HEK293T (cell line): ENCODE measurements at regions not wholly inside any gene's neighbourhood (a gene's known extent, or its start where the extent isn't known, plus 50 kb on each side); places are given as distances from the start of the nearest gene placed in this dataset.

ENCODE experiments used
- CTCF ChIA-PET: fragments of 350-600 bp; formaldehyde crosslinking; extraction: SDS; loops from one replicate; lab custom pipeline; 2021; ENCODE audit warnings: antibody characterized with exemption, inconsistent platforms; lab: Yijun Ruan, JAX
- POLR2A ChIA-PET: fragments of 350-600 bp; formaldehyde crosslinking; extraction: SDS; loops from one replicate; lab custom pipeline; 2020; ENCODE audit warnings: antibody characterized with exemption, inconsistent platforms; lab: Yijun Ruan, JAX
- DNase-seq: peaks from one replicate; pipeline ENCODE4 v3.0.0; 2012; ENCODE audit warnings: mixed read lengths; ENCODE audit errors: extremely low spot score
- ARNT ChIP-seq: fragments of 450-650 bp; IDR thresholded peaks from 2 replicates; pipeline ENCODE4 v1.6.1; 2017; ENCODE audit warnings: mild to moderate bottlenecking
- BHLHE40 ChIP-seq: fragments of 450-650 bp; IDR thresholded peaks from 2 replicates; pipeline ENCODE4 v1.6.1; 2016; ENCODE audit warnings: mild to moderate bottlenecking, moderate library complexity, borderline replicate concordance
- CTBP1 ChIP-seq: fragments of 450-650 bp; IDR thresholded peaks from 2 replicates; pipeline ENCODE4 v1.6.1; 2016; ENCODE audit warnings: borderline replicate concordance
- ELF4 ChIP-seq: fragments of 450-650 bp; IDR thresholded peaks from 2 replicates; pipeline ENCODE4 v1.6.1; 2017; ENCODE audit warnings: antibody characterized with exemption
- FOXA1 ChIP-seq: fragments of 450-650 bp; IDR thresholded peaks from 2 replicates; pipeline ENCODE4 v1.6.1; 2016; ENCODE audit warnings: mild to moderate bottlenecking
- FOXK2 ChIP-seq: fragments of 450-650 bp; IDR thresholded peaks from 2 replicates; pipeline ENCODE4 v1.6.1; 2016; ENCODE audit warnings: mild to moderate bottlenecking
- FOXM1 ChIP-seq: fragments of 450-650 bp; IDR thresholded peaks from 2 replicates; pipeline ENCODE4 v1.6.1; 2017; ENCODE audit warnings: mild to moderate bottlenecking, borderline replicate concordance
- HDGF ChIP-seq: fragments of 450-650 bp; IDR thresholded peaks from 2 replicates; pipeline ENCODE4 v1.6.1; 2017; ENCODE audit warnings: antibody characterized with exemption, borderline replicate concordance
- L3MBTL2 ChIP-seq: fragments of 450-650 bp; conservative IDR thresholded peaks from 2 replicates; pipeline ENCODE4 v1.6.1; 2016; ENCODE audit warnings: mild to moderate bottlenecking
- LEF1 ChIP-seq: fragments of 450-650 bp; IDR thresholded peaks from 2 replicates; pipeline ENCODE4 v1.6.1; 2017; ENCODE audit warnings: mild to moderate bottlenecking, borderline replicate concordance
- NFRKB ChIP-seq: fragments of 450-650 bp; IDR thresholded peaks from 2 replicates; pipeline ENCODE4 v1.6.1; 2016; ENCODE audit warnings: mild to moderate bottlenecking, moderate library complexity
- SP1 ChIP-seq: fragments of 450-650 bp; IDR thresholded peaks from 2 replicates; pipeline ENCODE4 v1.6.1; 2017
- SUZ12 ChIP-seq: fragments of 450-650 bp; IDR thresholded peaks from 2 replicates; pipeline ENCODE4 v1.6.1; 2016; ENCODE audit warnings: mild to moderate bottlenecking
- TARDBP ChIP-seq: fragments of 450-650 bp; IDR thresholded peaks from 2 replicates; pipeline ENCODE4 v1.6.1; 2016
- ZNF384 ChIP-seq: fragments of 450-650 bp; IDR thresholded peaks from 2 replicates; pipeline ENCODE4 v1.6.1; 2016
- TF ChIP-seq, protein P1 (sequence below): fragments of 450-650 bp; IDR thresholded peaks from 2 replicates; pipeline ENCODE4 v1.6.1; 2016

DNA sequence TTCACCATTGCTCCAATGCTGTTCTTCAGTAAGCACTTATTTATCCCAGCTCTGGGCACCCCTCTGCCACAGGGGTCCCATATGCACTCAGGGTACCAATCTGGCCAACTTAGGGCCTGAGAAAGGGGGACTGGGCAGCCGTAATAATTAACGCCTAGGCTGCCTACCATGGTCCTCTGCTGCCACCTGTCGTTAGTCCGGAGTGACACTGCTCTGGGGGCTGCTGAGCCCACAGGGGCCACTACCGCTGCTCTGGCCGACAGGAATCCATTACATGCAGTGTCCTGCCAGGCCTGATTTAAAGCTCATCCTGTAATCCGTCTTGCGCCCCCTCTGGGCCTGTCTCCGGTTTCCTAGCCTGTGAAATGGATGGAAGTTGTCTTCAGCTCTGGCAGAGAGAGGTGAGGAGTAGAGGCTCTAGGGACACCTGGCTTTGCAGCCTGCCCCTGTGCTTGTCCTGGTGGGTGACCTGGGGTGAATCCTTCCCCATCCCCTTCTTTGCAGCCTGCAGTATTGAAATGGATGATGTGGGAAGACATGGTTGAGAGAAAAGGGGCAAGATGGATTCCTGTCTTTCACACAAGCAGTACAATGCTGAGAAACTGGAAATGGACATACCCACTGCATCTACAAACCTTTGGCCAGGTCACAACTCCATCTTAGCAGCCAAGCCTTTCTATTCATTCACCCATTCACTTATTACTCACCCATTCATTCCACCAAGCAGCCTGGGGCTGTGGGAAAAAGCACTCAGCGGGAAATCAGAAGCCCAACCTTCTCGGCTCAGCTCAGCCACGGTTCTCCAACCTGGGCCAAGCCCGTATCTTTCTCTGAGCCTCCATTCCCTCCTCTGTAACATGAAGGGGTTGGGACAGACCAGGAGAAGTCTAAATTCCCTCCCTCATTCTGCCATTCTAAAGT lies 116.3 kb upstream of the NALF2 start:
- TF ChIP-seq, protein P1, sequence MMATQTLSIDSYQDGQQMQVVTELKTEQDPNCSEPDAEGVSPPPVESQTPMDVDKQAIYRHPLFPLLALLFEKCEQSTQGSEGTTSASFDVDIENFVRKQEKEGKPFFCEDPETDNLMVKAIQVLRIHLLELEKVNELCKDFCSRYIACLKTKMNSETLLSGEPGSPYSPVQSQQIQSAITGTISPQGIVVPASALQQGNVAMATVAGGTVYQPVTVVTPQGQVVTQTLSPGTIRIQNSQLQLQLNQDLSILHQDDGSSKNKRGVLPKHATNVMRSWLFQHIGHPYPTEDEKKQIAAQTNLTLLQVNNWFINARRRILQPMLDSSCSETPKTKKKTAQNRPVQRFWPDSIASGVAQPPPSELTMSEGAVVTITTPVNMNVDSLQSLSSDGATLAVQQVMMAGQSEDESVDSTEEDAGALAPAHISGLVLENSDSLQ, result peak; percentile 53
- TF ChIP-seq SUZ12 (no peak), BHLHE40 (no peak)
- peak; percentile 86 for DNase-seq
- ChIA-PET POLR2A (interaction anchor here (0.7 to 1.5 kb wide), 3 partner anchors 99 to 560 kb away, joined by 3 to 8 read pairs (median 5); no protein-coding TSS in a partner anchor), CTCF (interaction anchor here (0.6 to 1.8 kb wide), 27 partner anchors 10 to 655 kb away, joined by 3 to 16 read pairs (median 4); partner anchors contain the start of gene EFNB1)

DNA sequence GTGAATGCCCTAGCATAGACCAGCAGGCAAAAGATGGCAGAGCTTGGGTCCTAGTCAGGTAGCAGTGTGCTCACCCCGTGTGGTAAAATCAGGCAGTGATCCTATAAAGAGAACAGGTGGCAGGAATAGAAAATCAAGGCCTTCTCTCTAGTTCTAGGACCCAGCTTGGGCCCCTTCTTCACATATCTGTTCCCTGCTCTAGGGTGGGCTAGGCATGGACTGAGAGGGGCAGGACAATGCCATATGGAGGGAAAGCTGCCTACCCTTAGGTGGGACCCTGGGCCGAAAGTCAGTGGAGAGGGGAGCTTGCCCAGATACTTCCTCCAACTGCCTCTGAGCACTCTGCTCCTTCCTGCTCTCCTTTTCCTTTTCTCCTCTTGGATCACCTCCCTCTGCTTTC lies 117.4 kb upstream of the NALF2 start:
- TF ChIP-seq FOXA1, result no peak
- TF ChIP-seq HDGF, result no peak
- no peak for TF ChIP-seq NFRKB
- TF ChIP-seq SUZ12, result no peak
- TF ChIP-seq ZNF384, result no peak
- TF ChIP-seq ELF4, result no peak
- TF ChIP-seq BHLHE40, result no peak
- no peak for TF ChIP-seq CTBP1
- no peak for TF ChIP-seq FOXM1
- ChIA-PET POLR2A (interaction anchor here (1.4 to 1.5 kb wide), 2 partner anchors 100 to 559 kb away, joined by 5 to 8 read pairs; no protein-coding TSS in a partner anchor), CTCF (interaction anchor here (0.5 to 1.8 kb wide), 17 partner anchors 9 to 559 kb away, joined by 3 to 16 read pairs (median 6); partner anchors contain the start of gene EFNB1)
- DNase-seq, result no peak

DNA sequence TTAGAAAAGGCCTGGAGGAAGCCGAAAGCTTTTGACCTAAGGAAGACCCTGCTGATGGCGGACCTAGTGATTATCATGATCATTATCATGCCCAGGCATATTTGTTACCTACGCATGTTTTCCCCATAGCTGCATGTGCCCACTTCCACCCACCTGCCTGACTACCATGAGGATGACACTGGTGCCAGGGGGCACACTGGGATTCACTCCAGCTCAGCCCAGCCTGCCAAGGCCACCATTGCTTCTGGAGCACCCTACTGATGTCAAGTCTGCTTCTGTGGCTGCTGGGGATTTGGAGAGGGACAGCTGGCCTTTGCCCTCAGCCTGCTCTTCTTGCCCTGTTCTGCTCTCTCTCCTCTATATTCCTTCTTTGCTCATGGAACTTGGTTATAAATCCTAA lies 124.7 kb upstream of the NALF2 start:
- POLR2A ChIA-PET, result no interaction called here
- TF ChIP-seq SUZ12 (no peak), NFRKB (no peak), BHLHE40 (no peak)
- DNase-seq, result no peak
- CTCF ChIA-PET, result interaction anchor here (0.5 kb wide), 1 partner anchor 36 kb away, joined by 4 read pairs; no protein-coding TSS in a partner anchor

GRCh38 chrX:69374569-69374968 lies 129.6 kb upstream of the NALF2 start:
- no peak for DNase-seq
- CTCF ChIA-PET, result no interaction called here
- TF ChIP-seq ELF4 (no peak), FOXM1 (no peak), ARNT (no peak), ZNF384 (no peak), FOXK2 (no peak), SP1 (no peak), TARDBP (no peak)
- TF ChIP-seq, protein P1, result no peak
- POLR2A ChIA-PET, result no interaction called here

- CTCF ChIA-PET, result interaction anchor here (1.1 to 2.2 kb wide), 2 partner anchors 11 to 15 kb away, joined by 3 to 9 read pairs; no protein-coding TSS in a partner anchor
- TF ChIP-seq ELF4 (no peak), ZNF384 (no peak)
These were observed 131.7 kb upstream of the NALF2 start for GRCh38 chrX:69372435-69372834.

DNA sequence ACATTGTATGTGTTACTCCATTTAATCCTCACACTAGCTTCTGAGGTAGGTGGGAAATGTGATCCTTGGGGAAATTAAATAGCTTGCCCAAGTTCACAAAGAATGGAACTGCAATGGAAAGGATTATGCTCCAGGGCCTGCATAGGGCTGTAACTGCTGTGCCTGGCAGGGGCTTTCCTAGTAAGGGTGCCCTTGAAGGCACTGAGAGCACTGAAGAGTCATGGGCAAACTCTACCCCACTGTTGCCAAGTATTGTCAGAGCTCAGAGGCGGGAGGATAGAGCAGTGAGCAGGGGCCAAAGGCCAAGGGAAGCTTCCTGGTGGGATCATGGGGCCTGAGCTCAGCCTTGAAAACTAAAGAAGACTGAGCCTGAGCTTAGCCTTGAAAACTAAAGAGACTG lies 133.0 kb upstream of the NALF2 start:
- ChIA-PET CTCF (interaction anchor here (0.6 to 2.2 kb wide), 3 partner anchors 12 to 37 kb away, joined by 3 to 9 read pairs (median 4); no protein-coding TSS in a partner anchor), POLR2A (no interaction called here)
- no peak for DNase-seq
- TF ChIP-seq SP1 (no peak), FOXK2 (no peak), ZNF384 (no peak), TARDBP (no peak), BHLHE40 (no peak), CTBP1 (no peak), FOXM1 (no peak), SUZ12 (no peak), HDGF (no peak), FOXA1 (no peak), LEF1 (no peak), ELF4 (no peak), NFRKB (no peak), ARNT (no peak), L3MBTL2 (no peak)
- TF ChIP-seq, protein P1, result no peak

More at GRCh38 chrX:69372435-69372834, 131.7 kb upstream of the NALF2 start:
- no peak for DNase-seq
- POLR2A ChIA-PET, result no interaction called here
